ENCODE measurements at regions not wholly inside any gene's neighbourhood (a gene's known extent, or its start where the extent isn't known, plus 50 kb on each side); places are given as distances from the start of the nearest gene placed in this dataset.
"Not testable (repeated sequence)": the region's sequence is repeated elsewhere in the genome, so short reads cannot be mapped to it uniquely, and the experiment has no call there.

DNA sequence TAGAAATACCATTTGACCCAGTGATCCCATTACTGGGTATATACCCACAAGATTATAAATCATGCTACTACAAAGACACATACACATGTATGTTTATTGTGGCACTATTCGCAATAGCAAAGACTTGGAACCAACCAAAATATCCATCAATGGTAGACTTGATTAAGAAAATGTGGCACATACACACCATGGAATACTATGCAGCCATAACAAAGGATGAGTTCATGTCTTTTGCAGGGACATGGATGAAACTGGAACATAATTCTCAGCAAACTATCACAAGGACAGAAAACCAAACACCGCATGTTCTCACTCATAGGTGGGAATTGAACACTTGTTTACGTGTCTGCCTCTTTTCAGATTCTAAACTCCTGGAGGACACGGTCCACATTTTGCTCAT is 116.9 kb downstream of the ADSS2 start:
- not testable (repeated sequence) for TF ChIP-seq POLR2A (IDR thresholded peaks at IDR 0.05; ENCODE audit: low read length); GATA1 (IDR thresholded peaks at IDR 0.05; ENCODE audit: low read depth, low read length)

All from erythroblast (primary cell).